ENCODE measurements at regions not wholly inside any gene's neighbourhood (a gene's known extent, or its start where the extent isn't known, plus 50 kb on each side); places are given as distances from the start of the nearest gene placed in this dataset.

- Histone ChIP-seq H3K4me3 (replicated peaks in 1 of 3; ENCODE audit: low read depth in 2 of 3, low read length in 3 of 3) (no peak overlapping the region), H3K36me3 (replicated peaks in 1 of 2; ENCODE audit: control insufficient read depth in 1 of 2, insufficient read depth in 2 of 2, low read length in 2 of 2) (no peaks in the 10 kb centered on the region), H3K9me3 (replicated peaks in 1 of 2; ENCODE audit: control insufficient read depth in 1 of 2, insufficient read depth in 1 of 2, low read length in 2 of 2) (peaks cover 0 to 6% of the 10 kb centered on the region in 2 donors), H3K4me2 (replicated peaks; ENCODE audit: extremely low read depth, low read length, poor library complexity, severe bottlenecking) (no peak overlapping the region), H3K27me3 (ENCODE audit: control insufficient read depth in 2 of 2, insufficient read depth in 2 of 2, low read length in 2 of 2) (no peaks in the 10 kb centered on the region), H3K79me2 (ENCODE audit: insufficient read depth, low read length) (no peaks in the 10 kb centered on the region), H3K9ac (ENCODE audit: insufficient read depth, low read length, poor library complexity, severe bottlenecking) (no peak overlapping the region), H2AFZ (ENCODE audit: insufficient read depth, low read depth, low read length, poor library complexity, severe bottlenecking) (no peak overlapping the region), H3K27ac (ENCODE audit: low read depth in 1 of 2, low read length in 2 of 2) (no peak overlapping the region), H4K20me1 (ENCODE audit: insufficient read depth, low read length) (no peaks in the 10 kb centered on the region), H3K4me1 (ENCODE audit: control insufficient read depth in 1 of 2, insufficient read depth in 2 of 2, low read length in 2 of 2) (no peaks in the 10 kb centered on the region)
- H3K4me3 Mint-ChIP-seq, result no peak overlapping the region
- no peaks in the 10 kb centered on the region for H3K36me3 Mint-ChIP-seq
- no peak for DNase-seq
- TF ChIP-seq CTCF (IDR thresholded peaks at IDR 0.05), result no peak
- no peaks in the 10 kb centered on the region for H3K4me1 Mint-ChIP-seq
- 100% methylated on average over 1 of the region's 2 CpGs for WGBS (ENCODE audit: insufficient coverage)
- no peak overlapping the region for H3K27ac Mint-ChIP-seq
- peaks cover 5 to 15% (median 8%) of the 10 kb centered on the region in 7 donors for H3K9me3 Mint-ChIP-seq
- intact Hi-C loops (cut with micrococcal nuclease), result no loop called here
- H3K27me3 Mint-ChIP-seq (ENCODE audit: low read depth in 3 of 3), result peaks cover 2 to 4% (median 3%) of the 10 kb centered on the region in 3 donors
Observed at GRCh38 chr18:66734451-66734850, 130.6 kb upstream of the CDH19 start.

GRCh38 chr18:66731890-66732289, 128.0 kb upstream of the CDH19 start:
- TF ChIP-seq CTCF (IDR thresholded peaks at IDR 0.05), result no peak
- H3K9ac ChIP-seq (ENCODE audit: insufficient read depth, low read length, poor library complexity, severe bottlenecking), result no peak overlapping the region
- no peaks in the 10 kb centered on the region for H3K79me2 ChIP-seq (ENCODE audit: insufficient read depth, low read length)
- intact Hi-C loops (cut with micrococcal nuclease), result no loop called here
- H3K4me3 Mint-ChIP-seq, result no peak overlapping the region
- no peak overlapping the region for H2AFZ ChIP-seq (ENCODE audit: insufficient read depth, low read depth, low read length, poor library complexity, severe bottlenecking)
- H4K20me1 ChIP-seq (ENCODE audit: insufficient read depth, low read length), result no peaks in the 10 kb centered on the region
- H3K27ac Mint-ChIP-seq, result no peak overlapping the region
- H3K4me2 ChIP-seq (replicated peaks; ENCODE audit: extremely low read depth, low read length, poor library complexity, severe bottlenecking), result no peak overlapping the region
- H3K36me3 ChIP-seq (replicated peaks in 1 of 2; ENCODE audit: control insufficient read depth in 1 of 2, insufficient read depth in 2 of 2, low read length in 2 of 2), result no peaks in the 10 kb centered on the region
- no peak for DNase-seq
- no peak overlapping the region for H3K4me3 ChIP-seq (replicated peaks in 1 of 3; ENCODE audit: low read depth in 2 of 3, low read length in 3 of 3)
- peaks cover 2 to 10% (median 8%) of the 10 kb centered on the region in 7 donors for H3K9me3 Mint-ChIP-seq
- H3K4me1 ChIP-seq (ENCODE audit: control insufficient read depth in 1 of 2, insufficient read depth in 2 of 2, low read length in 2 of 2), result peaks cover 13 to 16% of the 10 kb centered on the region in 2 donors
- H3K9me3 ChIP-seq (replicated peaks in 1 of 2; ENCODE audit: control insufficient read depth in 1 of 2, insufficient read depth in 1 of 2, low read length in 2 of 2), result peaks cover 0 to under 1% of the 10 kb centered on the region in 2 donors
- peaks cover 2 to 4% (median 3%) of the 10 kb centered on the region in 3 donors for H3K27me3 Mint-ChIP-seq (ENCODE audit: low read depth in 3 of 3)
- no peaks in the 10 kb centered on the region for H3K36me3 Mint-ChIP-seq
- H3K4me1 Mint-ChIP-seq, result peaks cover 11% of the 10 kb centered on the region
- no peaks in the 10 kb centered on the region for H3K27me3 ChIP-seq (ENCODE audit: control insufficient read depth in 2 of 2, insufficient read depth in 2 of 2, low read length in 2 of 2)
- H3K27ac ChIP-seq (ENCODE audit: low read depth in 1 of 2, low read length in 2 of 2), result no peak overlapping the region
